GM12878 (cell line): ENCODE measurements at regions not wholly inside any gene's neighbourhood (a gene's known extent, or its start where the extent isn't known, plus 50 kb on each side); places are given as distances from the start of the nearest gene placed in this dataset.

ENCODE experiments used
- ATAC-seq: fragments of 200-7000 bp; cut with Tn5 transposase; 3 replicates; pipeline ENCODE4 v1.9.1; 2020; ENCODE audit warnings: mild to moderate bottlenecking, moderate library complexity
- BruUV-seq: library from RNA; stranded (reverse); fragments of 400-500 nt; replicated peaks from 2 replicates; lab custom pipeline; 2021; lab: Mats Ljungman, UMichigan
- CTCF ChIA-PET: fragments of 300-600 bp; sonication (Branson Sonifier 250); formaldehyde crosslinking; extraction: SDS; loops from one replicate; lab custom pipeline; 2021; ENCODE audit warnings: inconsistent platforms; lab: Yijun Ruan, JAX
- POLR2A ChIA-PET: fragments of 350-600 bp; formaldehyde crosslinking; extraction: SDS; loops from one replicate; lab custom pipeline; 2021; ENCODE audit warnings: inconsistent platforms; lab: Charles Lee
- RAD21 ChIA-PET: fragments of 300-600 bp; sonication (Branson Sonifier 250); formaldehyde crosslinking; loops from one replicate; lab custom pipeline; 2023; ENCODE audit warnings: antibody characterized with exemption; ENCODE audit not compliant: unreplicated experiment; lab: Charles Lee
- SMC1A ChIA-PET: fragments of 300-600 bp; sonication (Branson Sonifier 250); formaldehyde crosslinking; loops from one replicate; lab custom pipeline; 2023; ENCODE audit not compliant: unreplicated experiment, uncharacterized antibody; lab: Charles Lee
- DNase-seq: peaks from one replicate; pipeline ENCODE4 v3.0.0-alpha.2; 2011; ENCODE audit warnings: low read depth, low spot score
- FAIRE-seq: peaks from 3 replicates; lab custom pipeline; 2011; peaks lifted over from hg19 to GRCh38; lab: Jason Lieb, UNC
- H2AFZ ChIP-seq: 2 replicates; pipeline ENCODE4 v1.6.0; 2011; ENCODE audit warnings: low read depth, low read length, control low read depth; ENCODE audit not compliant: control insufficient read depth
- H3K27ac ChIP-seq: 2 replicates; pipeline ENCODE4 v1.5.1; 2011; ENCODE audit warnings: control low read depth; ENCODE audit not compliant: control insufficient read depth, insufficient read depth
- H3K27me3 ChIP-seq, 2 experiments: replicated peaks in 1 of 2; 2 replicates each; pipeline versions ENCODE4 v1.6.0 to v1.6.1; 2011; ENCODE audit warnings: low read length in 1 of 2; ENCODE audit not compliant: control insufficient read depth in 2 of 2, insufficient read depth in 2 of 2
- H3K36me3 ChIP-seq, 2 experiments: 2 replicates each; pipeline ENCODE4 v1.5.1; 2011; ENCODE audit warnings: low read length in 1 of 2; ENCODE audit not compliant: control insufficient read depth in 2 of 2, insufficient read depth in 2 of 2
- H3K4me1 ChIP-seq: 2 replicates; pipeline ENCODE4 v1.6.1; 2011; ENCODE audit warnings: mild to moderate bottlenecking, low read length, moderate library complexity, mixed read lengths; ENCODE audit not compliant: control insufficient read depth, insufficient read depth
- H3K4me2 ChIP-seq: 2 replicates; pipeline ENCODE4 v1.6.0; 2011; ENCODE audit warnings: control low read depth; ENCODE audit not compliant: control insufficient read depth, insufficient read depth
- H3K4me3 ChIP-seq: fragments of 200-600 bp; sonication (generic); 2 replicates; pipeline ENCODE4 v1.5.1; 2016
- H3K79me2 ChIP-seq: 2 replicates; pipeline ENCODE4 v1.6.0; 2011; ENCODE audit warnings: low read length; ENCODE audit not compliant: control insufficient read depth, insufficient read depth
- H3K9ac ChIP-seq: 2 replicates; pipeline ENCODE4 v1.8.0; 2011; ENCODE audit warnings: low read length, control low read depth, mixed read lengths; ENCODE audit not compliant: control insufficient read depth, insufficient read depth
- H3K9me3 ChIP-seq: replicated peaks from 3 replicates; pipeline ENCODE4 v1.5.1; 2011; ENCODE audit warnings: mild to moderate bottlenecking, low read length; ENCODE audit not compliant: control insufficient read depth, insufficient read depth
- H4K20me1 ChIP-seq: 2 replicates; pipeline ENCODE4 v1.6.0; 2011; ENCODE audit not compliant: control insufficient read depth, insufficient read depth
- ATF3 ChIP-seq: IDR thresholded peaks from 2 replicates; pipeline ENCODE4 v1.6.1; 2011; ENCODE audit warnings: low read depth, mild to moderate bottlenecking, low read length, moderate library complexity, borderline replicate concordance; ENCODE audit errors: extremely low read depth
- BACH1 ChIP-seq: fragments of 450-650 bp; IDR thresholded peaks from 2 replicates; pipeline ENCODE4 v1.6.1; 2017; ENCODE audit warnings: mild to moderate bottlenecking, borderline replicate concordance
- BCL11A ChIP-seq: IDR thresholded peaks from 2 replicates; pipeline ENCODE4 v1.6.1; 2011; ENCODE audit warnings: low read depth, low read length
- BCLAF1 ChIP-seq: fragments of 450-650 bp; IDR thresholded peaks from 2 replicates; pipeline ENCODE4 v1.6.1; 2017; ENCODE audit warnings: antibody characterized with exemption, mild to moderate bottlenecking, moderate library complexity
- CBFB ChIP-seq: IDR thresholded peaks from 2 replicates; pipeline ENCODE4 v1.6.1; 2016; ENCODE audit warnings: antibody characterized with exemption, low read depth
- CBX5 ChIP-seq: sonication (generic); IDR thresholded peaks from 2 replicates; pipeline ENCODE4 v1.6.1; 2016; ENCODE audit warnings: low read depth, moderate library complexity, mild to moderate bottlenecking, inconsistent platforms
- FOS ChIP-seq: IDR thresholded peaks from 3 replicates; pipeline ENCODE4 v1.6.1; 2011; ENCODE audit warnings: borderline replicate concordance; ENCODE audit not compliant: insufficient read length; ENCODE audit errors: extremely low read depth
- FOXM1 ChIP-seq: IDR thresholded peaks from 2 replicates; pipeline ENCODE4 v1.6.1; 2012; ENCODE audit warnings: low read depth, mild to moderate bottlenecking, inconsistent platforms, low read length, moderate library complexity
- HCFC1 ChIP-seq: fragments of 150-350 bp; IDR thresholded peaks from 2 replicates; pipeline ENCODE4 v1.6.1; 2014; ENCODE audit warnings: low read length
- PAX5 ChIP-seq: IDR thresholded peaks from 2 replicates; pipeline ENCODE4 v1.6.1; 2011; ENCODE audit warnings: low read depth, low read length, borderline replicate concordance
- POLR2AphosphoS2 ChIP-seq: IDR thresholded peaks from 2 replicates; pipeline ENCODE4 v1.6.1; 2011; ENCODE audit warnings: low read depth, mild to moderate bottlenecking, low read length, improper control_type of control experiment, moderate library complexity
- RAD51 ChIP-seq: fragments of 450-650 bp; IDR thresholded peaks from 2 replicates; pipeline ENCODE4 v1.6.1; 2016; ENCODE audit warnings: moderate library complexity, mild to moderate bottlenecking, inconsistent platforms
- RFX5 ChIP-seq: IDR thresholded peaks from 2 replicates; pipeline ENCODE4 v1.6.1; 2011; ENCODE audit warnings: low read depth, low read length, improper control_type of control experiment
- SKIL ChIP-seq: fragments of 450-650 bp; IDR thresholded peaks from 2 replicates; pipeline ENCODE4 v1.6.1; 2017; ENCODE audit warnings: mild to moderate bottlenecking, low read depth, inconsistent platforms; ENCODE audit not compliant: poor library complexity, severe bottlenecking
- SREBF1 ChIP-seq: IDR thresholded peaks from 2 replicates; pipeline ENCODE4 v1.6.1; 2012; ENCODE audit warnings: mild to moderate bottlenecking, low read length
- STAT3 ChIP-seq: IDR thresholded peaks from 2 replicates; pipeline ENCODE4 v1.6.1; 2011; ENCODE audit warnings: low read depth, low read length, improper control_type of control experiment
- TAF1 ChIP-seq: IDR thresholded peaks from 2 replicates; pipeline ENCODE4 v1.6.1; 2011; ENCODE audit warnings: mild to moderate bottlenecking, low read depth, low read length, borderline replicate concordance
- ZNF24 ChIP-seq: fragments of 450-650 bp; IDR thresholded peaks from 2 replicates; pipeline ENCODE4 v1.6.1; 2017; ENCODE audit warnings: antibody characterized with exemption, mild to moderate bottlenecking
- in situ Hi-C: fragments of 300-500 bp; cut with MboI; formaldehyde crosslinking; loops from 9 replicates; pipeline ENCODE4 v1.14.3; 2018; ENCODE audit warnings: mixed read lengths
- intact Hi-C: fragments of 100-400 bp; cut with micrococcal nuclease; formaldehyde crosslinking; loops from one replicate; pipeline ENCODE4 v1.14.2; 2022; ENCODE audit not compliant: unreplicated experiment

- TF ChIP-seq BCLAF1 = no peak
- TF ChIP-seq FOXM1 = no peak
- no peak for TF ChIP-seq TAF1
- TF ChIP-seq POLR2AphosphoS2 = no peak
- TF ChIP-seq STAT3 = no peak
- TF ChIP-seq FOS = no peak
- TF ChIP-seq PAX5 = no peak
- TF ChIP-seq CBFB = no peak
- TF ChIP-seq SREBF1 = no peak
- TF ChIP-seq BACH1 = no peak
These were observed 132.8 kb downstream of the DIO2 start (continued) for GRCh38 chr14:80078501-80078900.

- Histone ChIP-seq H4K20me1 (no peaks in the 10 kb centered on the region), H3K9me3 (no peaks in the 10 kb centered on the region), H3K36me3 (no peaks in the 10 kb centered on the region), H3K79me2 (no peaks in the 10 kb centered on the region), H3K4me2 (no peak overlapping the region), H3K27me3 (no peaks in the 10 kb centered on the region), H2AFZ (no peak overlapping the region), H3K4me3 (no peak overlapping the region), H3K9ac (no peak overlapping the region), H3K27ac (no peak overlapping the region), H3K4me1 (no peaks in the 10 kb centered on the region)
- DNase-seq (no peak), ATAC-seq (no peak), FAIRE-seq (no peak)
- CTCF ChIA-PET = interaction anchor here (1.8 to 3.4 kb wide), 2 partner anchors 11 to 20 kb away, joined by 3 to 11 read pairs; no protein-coding TSS in a partner anchor
- SMC1A ChIA-PET = no interaction called here
- POLR2A ChIA-PET = no interaction called here
- RAD21 ChIA-PET = no interaction called here
- no TSS peak for BruUV-seq
- intact Hi-C loops (no loop called here), in situ Hi-C loops (no loop called here)
- TF ChIP-seq ATF3 (no peak), RAD51 (no peak), HCFC1 (no peak), RFX5 (no peak), SKIL (no peak), BCL11A (no peak), ZNF24 (no peak), CBX5 (no peak)
These were observed 134.0 kb downstream of the DIO2 start for GRCh38 chr14:80077262-80077661.
